Nephron (organoid): ENCODE measurements at regions not wholly inside any gene's neighbourhood (a gene's known extent, or its start where the extent isn't known, plus 50 kb on each side); places are given as distances from the start of the nearest gene placed in this dataset.

ENCODE experiments used
- H3K27ac Mint-ChIP-seq, 3 experiments: 2 replicates each; pipeline ENCODE4 v1.8.0; 2020; ENCODE audit warnings: mixed read lengths in 3 of 3, mild to moderate bottlenecking in 2 of 3, moderate library complexity in 1 of 3
- H3K27me3 Mint-ChIP-seq: 2 replicates; pipeline ENCODE4 v1.8.0; 2021; ENCODE audit warnings: low read depth, mild to moderate bottlenecking, moderate library complexity, mixed read lengths
- H3K36me3 Mint-ChIP-seq: 2 replicates; pipeline ENCODE4 v1.8.0; 2020; ENCODE audit warnings: low read depth, mixed read lengths
- H3K4me1 Mint-ChIP-seq: 2 replicates; pipeline ENCODE4 v1.8.0; 2020; ENCODE audit warnings: mixed read lengths
- H3K4me3 Mint-ChIP-seq, 3 experiments: 2 replicates each; pipeline ENCODE4 v1.8.0; 2020; ENCODE audit warnings: mild to moderate bottlenecking in 3 of 3, mixed read lengths in 3 of 3, moderate library complexity in 2 of 3
- H3K9me3 Mint-ChIP-seq: 2 replicates; pipeline ENCODE4 v1.8.0; 2020; ENCODE audit warnings: mixed read lengths
- TF ChIP-seq, protein P1 (sequence below), 3 experiments: fragments of 200-600 bp; sonication (generic); IDR thresholded peaks; one replicate each; pipeline ENCODE4 v1.5.0; 2021; ENCODE audit warnings: antibody characterized with exemption in 3 of 3; ENCODE audit not compliant: unreplicated experiment in 3 of 3

DNA sequence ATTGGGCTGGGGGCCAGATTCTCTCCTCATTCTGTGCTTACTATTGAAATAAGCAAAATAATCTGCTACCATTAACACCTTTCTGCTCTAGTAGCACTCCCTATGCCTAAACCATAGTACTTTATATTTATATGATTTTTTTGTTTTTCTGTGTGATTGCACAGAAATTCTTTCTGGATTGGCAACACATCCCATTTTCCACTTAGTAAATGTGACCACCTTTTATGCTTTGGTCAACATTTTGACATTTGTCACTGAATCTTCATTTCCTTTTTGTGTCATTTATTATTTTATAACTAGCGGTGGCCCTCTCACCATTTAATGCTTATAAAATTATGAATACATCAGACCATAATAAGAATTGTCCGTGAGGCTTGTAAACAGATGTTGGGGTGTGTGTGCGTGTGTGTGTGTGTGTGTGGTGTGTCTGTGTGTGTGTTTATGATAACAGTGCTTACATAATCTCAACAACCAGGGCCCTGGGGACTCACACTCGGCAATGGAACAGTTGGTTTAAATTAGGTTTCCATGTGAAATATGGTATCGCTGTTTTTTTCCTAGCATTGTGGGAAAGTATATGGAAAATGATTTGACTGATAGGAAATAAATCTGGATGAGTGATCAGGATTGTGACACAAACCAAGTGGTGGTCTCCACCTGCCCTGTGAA, 138.9 kb downstream of the NOC3L start:
- Mint-ChIP-seq H3K27me3 (peaks cover 3% of the 10 kb centered on the region), H3K4me1 (peaks cover 22% of the 10 kb centered on the region), H3K36me3 (no peaks in the 10 kb centered on the region), H3K9me3 (no peaks in the 10 kb centered on the region), H3K4me3 (no peak overlapping the region), H3K27ac (no peak overlapping the region)
- TF ChIP-seq, protein P1, sequence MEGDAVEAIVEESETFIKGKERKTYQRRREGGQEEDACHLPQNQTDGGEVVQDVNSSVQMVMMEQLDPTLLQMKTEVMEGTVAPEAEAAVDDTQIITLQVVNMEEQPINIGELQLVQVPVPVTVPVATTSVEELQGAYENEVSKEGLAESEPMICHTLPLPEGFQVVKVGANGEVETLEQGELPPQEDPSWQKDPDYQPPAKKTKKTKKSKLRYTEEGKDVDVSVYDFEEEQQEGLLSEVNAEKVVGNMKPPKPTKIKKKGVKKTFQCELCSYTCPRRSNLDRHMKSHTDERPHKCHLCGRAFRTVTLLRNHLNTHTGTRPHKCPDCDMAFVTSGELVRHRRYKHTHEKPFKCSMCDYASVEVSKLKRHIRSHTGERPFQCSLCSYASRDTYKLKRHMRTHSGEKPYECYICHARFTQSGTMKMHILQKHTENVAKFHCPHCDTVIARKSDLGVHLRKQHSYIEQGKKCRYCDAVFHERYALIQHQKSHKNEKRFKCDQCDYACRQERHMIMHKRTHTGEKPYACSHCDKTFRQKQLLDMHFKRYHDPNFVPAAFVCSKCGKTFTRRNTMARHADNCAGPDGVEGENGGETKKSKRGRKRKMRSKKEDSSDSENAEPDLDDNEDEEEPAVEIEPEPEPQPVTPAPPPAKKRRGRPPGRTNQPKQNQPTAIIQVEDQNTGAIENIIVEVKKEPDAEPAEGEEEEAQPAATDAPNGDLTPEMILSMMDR (IDR thresholded peaks at IDR 0.05; ENCODE audit: unreplicated experiment in 3 of 3), result no peak

DNA sequence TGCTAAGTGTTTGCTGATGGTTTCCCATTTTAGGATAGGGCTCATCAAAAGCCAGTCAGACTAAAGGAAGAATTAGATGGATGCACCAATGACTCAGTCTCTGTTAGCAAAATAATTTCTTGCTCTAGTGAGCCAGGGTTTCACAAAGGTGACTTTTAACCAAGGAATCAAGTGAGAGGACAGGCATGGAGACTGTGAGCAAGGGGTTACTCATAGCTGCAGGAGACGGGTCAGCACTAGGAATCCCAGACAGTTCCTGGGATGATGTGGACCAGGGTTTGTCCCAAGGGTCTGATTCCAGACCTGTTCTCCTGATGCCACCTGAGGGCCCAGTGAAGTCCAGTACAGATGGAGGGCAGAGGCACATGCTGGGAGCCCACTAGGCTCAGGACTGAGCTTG, 138.1 kb downstream of the NOC3L start:
- Mint-ChIP-seq H3K4me1 (peaks cover 16% of the 10 kb centered on the region), H3K27me3 (peaks cover 3% of the 10 kb centered on the region), H3K27ac (no peak overlapping the region), H3K36me3 (peaks cover 5% of the 10 kb centered on the region), H3K9me3 (no peaks in the 10 kb centered on the region), H3K4me3 (no peak overlapping the region)
- TF ChIP-seq, protein P1 (IDR thresholded peaks at IDR 0.05; ENCODE audit: unreplicated experiment in 3 of 3), result no peak

DNA sequence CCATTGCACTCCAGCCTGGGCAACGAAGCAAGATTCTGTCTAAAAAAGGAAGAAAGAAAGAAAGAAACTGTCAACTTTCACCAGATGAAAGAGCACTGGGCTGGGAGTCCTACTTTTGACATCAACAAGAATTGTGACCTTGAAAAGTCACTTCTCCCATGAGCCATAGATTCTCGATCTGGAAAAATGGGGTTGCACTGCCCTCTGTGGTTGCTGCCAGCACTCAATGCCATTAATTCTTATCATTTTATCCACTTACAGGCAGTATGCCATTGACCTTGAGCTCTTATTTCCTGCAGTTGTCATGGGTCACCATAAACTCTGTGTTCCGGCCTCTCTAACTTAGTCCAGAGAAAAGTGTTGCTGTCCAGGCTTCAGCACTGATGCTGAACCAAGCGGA, 137.2 kb downstream of the NOC3L start:
- H3K4me3 Mint-ChIP-seq, result no peak overlapping the region
- no peak overlapping the region for H3K27ac Mint-ChIP-seq
- H3K4me1 Mint-ChIP-seq, result peaks cover 16% of the 10 kb centered on the region
- TF ChIP-seq, protein P1 (IDR thresholded peaks at IDR 0.05; ENCODE audit: unreplicated experiment in 3 of 3), result no peak
- no peaks in the 10 kb centered on the region for H3K9me3 Mint-ChIP-seq
- peaks cover 8% of the 10 kb centered on the region for H3K36me3 Mint-ChIP-seq
- peaks cover 3% of the 10 kb centered on the region for H3K27me3 Mint-ChIP-seq

DNA sequence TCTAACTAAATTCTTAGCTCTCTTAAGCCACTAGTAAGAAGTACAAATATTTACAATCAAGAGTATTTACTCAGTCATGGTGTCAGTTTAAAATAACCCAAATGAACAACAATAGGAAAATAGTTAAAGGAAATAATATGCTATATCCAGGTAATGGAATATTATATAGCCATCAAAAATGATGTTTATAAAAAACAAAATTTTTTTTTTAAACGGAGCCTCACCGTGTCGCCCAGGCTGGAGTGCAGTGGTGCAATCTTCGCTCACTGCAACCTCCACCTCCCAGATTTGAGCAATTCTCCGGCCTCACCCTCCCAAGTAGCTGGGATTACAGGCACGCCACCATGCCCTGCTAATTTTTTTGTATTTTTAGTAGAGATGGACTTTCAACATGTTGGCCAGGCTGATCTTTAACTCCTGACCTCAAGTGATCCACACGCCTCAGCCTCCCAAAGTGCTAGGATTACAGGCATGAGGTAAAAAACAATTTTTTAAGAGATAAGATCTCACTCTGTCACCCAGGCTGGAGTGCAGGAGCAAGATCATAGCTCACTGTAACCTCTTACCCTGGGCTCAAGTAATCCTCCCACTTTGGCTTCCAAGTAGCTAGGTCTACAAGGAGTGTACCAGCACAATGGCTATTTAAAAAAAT, 132.5 kb downstream of the NOC3L start:
- peaks cover 25% of the 10 kb centered on the region for H3K36me3 Mint-ChIP-seq
- TF ChIP-seq, protein P1 (IDR thresholded peaks at IDR 0.05; ENCODE audit: unreplicated experiment in 3 of 3), result no peak
- peaks cover 4% of the 10 kb centered on the region for H3K4me1 Mint-ChIP-seq
- H3K9me3 Mint-ChIP-seq, result peaks cover 3% of the 10 kb centered on the region
- peaks cover 4% of the 10 kb centered on the region for H3K27me3 Mint-ChIP-seq
- no peak overlapping the region for H3K27ac Mint-ChIP-seq
- H3K4me3 Mint-ChIP-seq, result no peak overlapping the region

DNA sequence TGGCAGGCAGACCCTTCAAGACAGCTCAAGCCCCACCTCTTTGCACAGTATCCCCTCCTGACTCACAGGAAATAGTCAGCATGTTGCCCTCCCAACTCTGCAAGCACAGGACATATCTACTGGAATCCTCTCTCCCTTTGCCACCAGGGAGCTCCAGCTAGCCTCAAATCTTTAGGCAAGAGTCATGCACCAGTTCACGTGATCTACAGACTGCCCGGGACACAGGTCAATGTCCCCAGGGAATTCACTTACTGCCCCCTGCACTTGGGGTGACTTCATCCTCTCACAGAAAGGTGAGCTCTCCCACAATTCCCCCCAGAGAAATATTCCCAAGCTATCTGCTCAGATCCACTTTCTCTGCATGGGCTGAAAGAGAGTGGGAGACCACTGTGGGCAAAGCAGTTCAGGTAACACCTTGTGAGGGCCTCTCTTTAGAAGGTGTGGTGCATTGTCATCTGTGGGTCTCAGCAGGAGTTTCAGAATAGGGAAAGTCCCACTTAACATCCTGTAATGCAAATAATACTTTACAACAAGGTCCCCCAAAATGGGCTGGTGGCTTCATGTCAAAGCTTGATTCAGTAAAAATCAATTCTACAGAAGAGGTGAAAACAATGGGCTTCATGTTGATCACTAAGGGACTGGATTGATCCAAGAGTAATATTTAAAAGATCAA, 129.9 kb downstream of the NOC3L start:
- Mint-ChIP-seq H3K4me1 (peaks cover 26% of the 10 kb centered on the region), H3K9me3 (peaks cover 3% of the 10 kb centered on the region), H3K4me3 (no peak overlapping the region), H3K27me3 (peaks cover 4% of the 10 kb centered on the region), H3K27ac (no peak overlapping the region), H3K36me3 (peaks cover 29% of the 10 kb centered on the region)
- TF ChIP-seq, protein P1 (IDR thresholded peaks at IDR 0.05; ENCODE audit: unreplicated experiment in 3 of 3), result no peak
